ENCODE measurements at regions not wholly inside any gene's neighbourhood (a gene's known extent, or its start where the extent isn't known, plus 50 kb on each side); places are given as distances from the start of the nearest gene placed in this dataset.

DNA sequence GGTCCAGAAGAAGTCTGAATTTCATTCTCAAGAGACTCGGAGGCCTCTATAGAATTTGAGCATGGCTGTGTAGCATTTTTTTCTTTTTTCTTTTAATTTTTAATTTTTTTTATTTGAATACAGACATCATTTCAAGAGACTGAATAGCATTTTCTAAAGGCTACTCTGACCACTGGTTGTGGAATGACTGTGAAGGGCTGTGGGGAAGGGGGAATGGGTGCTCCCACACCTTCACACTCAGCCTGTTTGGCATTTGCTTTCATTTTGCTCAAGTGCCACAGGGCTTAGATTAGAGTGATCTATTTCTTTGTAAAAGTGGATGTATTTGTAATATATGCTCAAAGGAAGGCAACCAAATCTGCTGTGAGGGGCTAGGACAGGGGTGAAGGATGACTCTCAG lies 142.0 kb upstream of the SPOPL start:
- Histone ChIP-seq H3K9me1 (replicated peaks; ENCODE audit: control insufficient read depth, extremely low read depth, insufficient read depth, low read length) (no peaks in the 10 kb centered on the region), H3K9me3 (replicated peaks; ENCODE audit: control insufficient read depth, insufficient read depth, low read length) (no peaks in the 10 kb centered on the region), H2AFZ (ENCODE audit: low read depth, low read length) (no peak overlapping the region), H3K36me3 (ENCODE audit: control insufficient read depth in 2 of 2, extremely low read depth in 1 of 2, insufficient read depth in 2 of 2, low read length in 2 of 2) (no peaks in the 10 kb centered on the region), H3K27ac (ENCODE audit: insufficient read depth, low read depth, low read length) (no peak overlapping the region), H3K9ac (replicated peaks; ENCODE audit: extremely low read depth, insufficient read depth, low read length) (no peak overlapping the region), H3K27me3 (ENCODE audit: control insufficient read depth in 2 of 2, insufficient read depth in 2 of 2, low read length in 2 of 2) (no peaks in the 10 kb centered on the region), H3K4me1 (ENCODE audit: control insufficient read depth, extremely low read depth, insufficient read depth, low read length) (no peaks in the 10 kb centered on the region), H4K20me1 (replicated peaks; ENCODE audit: control insufficient read depth, extremely low read depth, insufficient read depth, low read length) (no peaks in the 10 kb centered on the region), H3K4me3 (replicated peaks in 1 of 3; ENCODE audit: insufficient read depth in 1 of 3, low read depth in 1 of 3, low read length in 3 of 3) (no peak overlapping the region), H3K4me2 (ENCODE audit: insufficient read depth, low read length) (no peak overlapping the region), H3K79me2 (ENCODE audit: control insufficient read depth, insufficient read depth, low read length) (no peaks in the 10 kb centered on the region)
- intact Hi-C loops (cut with micrococcal nuclease) (no loop called here), dilution Hi-C loops (cut with MboI; ENCODE audit: extremely low pct_ligation_motif_present, low sequenced_read_pairs) (no loop called here)
- TF ChIP-seq GATA2 (IDR thresholded peaks at IDR 0.05; ENCODE audit: insufficient read depth, insufficient read length, low read depth, low read length): no peak
- POLR2A ChIA-PET: no interaction called here
- FAIRE-seq (no peak), DNase-seq (ENCODE audit: low read depth, low spot score) (no peak)
- no TSS peak for BruUV-seq (replicated peaks)
- CTCF ChIA-PET: no interaction called here

DNA sequence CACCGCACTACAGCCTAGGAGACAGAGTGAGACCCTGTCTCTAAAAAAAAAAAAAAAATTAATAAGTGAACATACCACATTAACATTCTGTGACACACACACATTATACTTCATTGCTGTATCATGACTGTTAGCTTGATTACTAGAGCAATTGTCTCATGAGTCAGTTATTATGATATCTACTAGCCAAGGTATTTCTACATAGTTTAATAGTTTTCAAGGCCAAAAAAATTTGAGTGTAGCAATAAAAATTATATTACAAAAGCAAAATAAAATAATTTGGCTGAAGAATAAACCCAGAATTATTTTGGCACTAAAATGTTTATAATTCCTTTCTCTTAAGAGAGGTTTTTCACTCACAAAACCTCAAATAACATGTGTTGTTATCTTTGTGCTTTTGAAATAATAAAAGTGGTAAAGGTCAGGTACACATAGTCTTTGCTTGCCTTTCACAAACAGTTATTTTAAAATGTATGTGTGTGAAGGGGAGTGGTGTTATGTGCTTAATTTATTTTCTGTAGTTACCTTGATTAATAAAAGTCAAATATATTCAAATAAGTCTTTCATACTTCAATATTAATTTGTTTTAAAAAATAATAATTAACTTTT lies 136.9 kb upstream of the SPOPL start:
- no peak overlapping the region for H3K4me2 ChIP-seq (ENCODE audit: insufficient read depth, low read length)
- H3K27me3 ChIP-seq (ENCODE audit: control insufficient read depth in 2 of 2, insufficient read depth in 2 of 2, low read length in 2 of 2): no peaks in the 10 kb centered on the region
- H3K4me1 ChIP-seq (ENCODE audit: control insufficient read depth, extremely low read depth, insufficient read depth, low read length): no peaks in the 10 kb centered on the region
- no TSS peak for BruUV-seq (replicated peaks)
- intact Hi-C loops (cut with micrococcal nuclease): no loop called here
- dilution Hi-C loops (cut with MboI; ENCODE audit: extremely low pct_ligation_motif_present, low sequenced_read_pairs): no loop called here
- H3K9me3 ChIP-seq (replicated peaks; ENCODE audit: control insufficient read depth, insufficient read depth, low read length): no peaks in the 10 kb centered on the region
- ChIA-PET CTCF (interaction anchor here (1.6 kb wide), 1 partner anchor 10 kb away, joined by 8 read pairs; no protein-coding TSS in a partner anchor), POLR2A (no interaction called here)
- TF ChIP-seq EZH2 (IDR thresholded peaks at IDR 0.05; ENCODE audit: borderline replicate concordance, low read depth, low read length, severe bottlenecking) (no peak), POLR2AphosphoS5 (IDR thresholded peaks at IDR 0.05; ENCODE audit: insufficient read depth, low read depth, low read length) (no peak), JUN (IDR thresholded peaks at IDR 0.05; ENCODE audit: borderline replicate concordance, insufficient read depth, insufficient read length, low read depth) (no peak), MYC (IDR thresholded peaks at IDR 0.05; ENCODE audit: low read depth, low read length) (no peak), FOS (IDR thresholded peaks at IDR 0.05; ENCODE audit: borderline replicate concordance, insufficient read depth, low read length) (no peak), GATA2 (IDR thresholded peaks at IDR 0.05; ENCODE audit: insufficient read depth, insufficient read length, low read depth, low read length) (no peak)
- TF ChIP-seq, protein P1, sequence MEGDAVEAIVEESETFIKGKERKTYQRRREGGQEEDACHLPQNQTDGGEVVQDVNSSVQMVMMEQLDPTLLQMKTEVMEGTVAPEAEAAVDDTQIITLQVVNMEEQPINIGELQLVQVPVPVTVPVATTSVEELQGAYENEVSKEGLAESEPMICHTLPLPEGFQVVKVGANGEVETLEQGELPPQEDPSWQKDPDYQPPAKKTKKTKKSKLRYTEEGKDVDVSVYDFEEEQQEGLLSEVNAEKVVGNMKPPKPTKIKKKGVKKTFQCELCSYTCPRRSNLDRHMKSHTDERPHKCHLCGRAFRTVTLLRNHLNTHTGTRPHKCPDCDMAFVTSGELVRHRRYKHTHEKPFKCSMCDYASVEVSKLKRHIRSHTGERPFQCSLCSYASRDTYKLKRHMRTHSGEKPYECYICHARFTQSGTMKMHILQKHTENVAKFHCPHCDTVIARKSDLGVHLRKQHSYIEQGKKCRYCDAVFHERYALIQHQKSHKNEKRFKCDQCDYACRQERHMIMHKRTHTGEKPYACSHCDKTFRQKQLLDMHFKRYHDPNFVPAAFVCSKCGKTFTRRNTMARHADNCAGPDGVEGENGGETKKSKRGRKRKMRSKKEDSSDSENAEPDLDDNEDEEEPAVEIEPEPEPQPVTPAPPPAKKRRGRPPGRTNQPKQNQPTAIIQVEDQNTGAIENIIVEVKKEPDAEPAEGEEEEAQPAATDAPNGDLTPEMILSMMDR (IDR thresholded peaks at IDR 0.05; ENCODE audit: extremely low read depth in 1 of 2, insufficient read depth in 1 of 2, low read depth in 1 of 2, low read length in 2 of 2): no peak
- TF ChIP-seq, protein P2, sequence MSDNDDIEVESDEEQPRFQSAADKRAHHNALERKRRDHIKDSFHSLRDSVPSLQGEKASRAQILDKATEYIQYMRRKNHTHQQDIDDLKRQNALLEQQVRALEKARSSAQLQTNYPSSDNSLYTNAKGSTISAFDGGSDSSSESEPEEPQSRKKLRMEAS (IDR thresholded peaks at IDR 0.05; ENCODE audit: insufficient read depth, insufficient read length): no peak
- H3K9me1 ChIP-seq (replicated peaks; ENCODE audit: control insufficient read depth, extremely low read depth, insufficient read depth, low read length): no peaks in the 10 kb centered on the region
- no peak overlapping the region for H3K9ac ChIP-seq (replicated peaks; ENCODE audit: extremely low read depth, insufficient read depth, low read length)
- H3K4me3 ChIP-seq (replicated peaks in 1 of 3; ENCODE audit: insufficient read depth in 1 of 3, low read depth in 1 of 3, low read length in 3 of 3): no peak overlapping the region
- H3K36me3 ChIP-seq (ENCODE audit: control insufficient read depth in 2 of 2, extremely low read depth in 1 of 2, insufficient read depth in 2 of 2, low read length in 2 of 2): no peaks in the 10 kb centered on the region
- no peaks in the 10 kb centered on the region for H3K79me2 ChIP-seq (ENCODE audit: control insufficient read depth, insufficient read depth, low read length)
- no peak overlapping the region for H2AFZ ChIP-seq (ENCODE audit: low read depth, low read length)
- DNase-seq (ENCODE audit: low read depth, low spot score) (no peak), FAIRE-seq (no peak)
- H3K27ac ChIP-seq (ENCODE audit: insufficient read depth, low read depth, low read length): no peak overlapping the region
- no peaks in the 10 kb centered on the region for H4K20me1 ChIP-seq (replicated peaks; ENCODE audit: control insufficient read depth, extremely low read depth, insufficient read depth, low read length)

Data from endothelial cell of umbilical vein (primary cell).